Panc1 (cell line): ENCODE measurements at regions not wholly inside any gene's neighbourhood (a gene's known extent, or its start where the extent isn't known, plus 50 kb on each side); places are given as distances from the start of the nearest gene placed in this dataset.

Experiments
- ATAC-seq: fragments of 200-7000 bp; cut with Tn5 transposase; 2 replicates; pipeline ENCODE4 v1.9.1; 2020; ENCODE audit warnings: mild to moderate bottlenecking, moderate library complexity
- BruUV-seq: library from RNA; stranded (reverse); fragments of 400-500 nt; replicated peaks from 2 replicates; lab custom pipeline; 2021; lab: Mats Ljungman, UMichigan
- CTCF ChIA-PET: fragments of 300-600 bp; sonication (Branson Sonifier 250); formaldehyde crosslinking; loops from one replicate; lab custom pipeline; 2022; ENCODE audit warnings: antibody characterized with exemption; lab: Charles Lee
- POLR2A ChIA-PET: fragments of 300-600 bp; sonication (Branson Sonifier 250); formaldehyde crosslinking; loops from one replicate; lab custom pipeline; 2022; ENCODE audit warnings: antibody characterized with exemption; lab: Charles Lee
- DNase-seq: peaks from one replicate; pipeline ENCODE4 v3.0.0-alpha.2; 2010; ENCODE audit warnings: low read depth, low spot score
- H3K27ac ChIP-seq: 2 replicates; pipeline ENCODE4 v1.5.1; 2011; ENCODE audit warnings: mild to moderate bottlenecking, low read length, inconsistent platforms
- H3K27me3 ChIP-seq: fragments of 200-500 bp; sonication (Bioruptor generic); 2 replicates; pipeline ENCODE4 v1.6.0; 2014; ENCODE audit warnings: low read length, inconsistent platforms; ENCODE audit not compliant: control insufficient read depth, insufficient read depth
- H3K36me3 ChIP-seq: fragments of 200-500 bp; sonication (Bioruptor generic); 2 replicates; pipeline ENCODE4 v1.5.1; 2014; ENCODE audit warnings: inconsistent platforms, mild to moderate bottlenecking, low read length, moderate library complexity; ENCODE audit not compliant: control insufficient read depth, insufficient read depth
- H3K4me1 ChIP-seq: 2 replicates; pipeline ENCODE4 v1.5.1; 2011; ENCODE audit warnings: inconsistent platforms, mild to moderate bottlenecking, low read length, moderate library complexity; ENCODE audit not compliant: control insufficient read depth, insufficient read depth
- H3K4me3 ChIP-seq, 2 experiments: 2 replicates each; pipeline ENCODE4 v1.5.1; 2011 to 2012; ENCODE audit warnings: low read depth in 2 of 2, low read length in 2 of 2, mild to moderate bottlenecking in 2 of 2, inconsistent platforms in 1 of 2, moderate library complexity in 1 of 2
- H3K9me3 ChIP-seq: fragments of 200-500 bp; sonication (Bioruptor generic); 2 replicates; pipeline ENCODE4 v1.5.1; 2014; ENCODE audit warnings: low read depth, mild to moderate bottlenecking, inconsistent platforms, low read length, moderate library complexity; ENCODE audit not compliant: control insufficient read depth, insufficient read depth
- POLR2AphosphoS5 ChIP-seq: IDR thresholded peaks from 2 replicates; pipeline ENCODE4 v1.6.1; 2012; ENCODE audit warnings: mild to moderate bottlenecking, low read depth, low read length, moderate library complexity
- SIN3A ChIP-seq: IDR thresholded peaks from 2 replicates; pipeline ENCODE4 v1.6.1; 2012; ENCODE audit warnings: low read depth, mild to moderate bottlenecking, low read length, moderate library complexity, borderline replicate concordance; ENCODE audit not compliant: insufficient read depth
- TCF7L2 ChIP-seq: IDR thresholded peaks from 2 replicates; pipeline ENCODE4 v1.6.1; 2011; ENCODE audit warnings: mild to moderate bottlenecking, low read depth, low read length, inconsistent platforms
- in situ Hi-C: cut with HindIII; loops from 2 replicates; pipeline ENCODE4 v1.10.0; 2016; ENCODE audit warnings: low sequenced_read_pairs, low pct_unique_long_range_greater_than_20kb
- intact Hi-C: fragments of 100-400 bp; cut with micrococcal nuclease; formaldehyde crosslinking; loops from one replicate; pipeline ENCODE4 v1.10.0; 2022; ENCODE audit not compliant: unreplicated experiment
- TF ChIP-seq, protein P1 (sequence below): fragments of 450-650 bp; IDR thresholded peaks from 2 replicates; pipeline ENCODE4 v1.5.1; 2017; ENCODE audit warnings: mild to moderate bottlenecking
- TF ChIP-seq, protein P2 (sequence below), 2 experiments: IDR thresholded peaks; 2 replicates each; pipeline ENCODE4 v1.6.1; 2011 to 2012; ENCODE audit warnings: low read depth in 2 of 2, control low read depth in 1 of 2, low read length in 1 of 2, mild to moderate bottlenecking in 1 of 2, moderate library complexity in 1 of 2; ENCODE audit not compliant: insufficient read depth in 1 of 2

DNA sequence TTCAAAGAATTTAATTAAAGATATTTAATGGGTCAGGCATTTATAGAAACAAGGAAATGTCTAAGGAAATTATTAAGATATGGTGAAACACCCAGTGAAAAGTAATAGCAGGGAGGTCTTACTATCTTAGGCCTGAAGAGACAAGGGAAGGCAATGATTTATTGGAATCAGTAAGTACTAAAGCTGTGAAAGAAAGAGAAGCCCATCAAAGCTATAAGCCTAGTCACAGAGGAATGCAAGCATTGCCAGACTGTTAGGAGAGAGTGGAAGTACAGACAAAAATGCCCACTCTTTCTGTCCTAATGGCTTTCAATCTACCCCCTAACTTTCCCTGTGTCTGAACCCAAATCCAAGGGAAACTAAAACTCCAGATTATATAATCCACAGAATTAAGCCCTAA lies 69.2 kb upstream of the PIK3C2G start:
- DNase-seq (no peak), ATAC-seq (no peak)
- POLR2A ChIA-PET: no interaction called here
- in situ Hi-C loops: no loop called here
- intact Hi-C loops: no loop called here
- no TSS peak for BruUV-seq
- Histone ChIP-seq H3K9me3 (no peaks in the 10 kb centered on the region), H3K36me3 (no peaks in the 10 kb centered on the region), H3K27ac (no peak overlapping the region), H3K4me3 (no peak overlapping the region), H3K27me3 (no peaks in the 10 kb centered on the region), H3K4me1 (no peaks in the 10 kb centered on the region)
- TF ChIP-seq, protein P1, sequence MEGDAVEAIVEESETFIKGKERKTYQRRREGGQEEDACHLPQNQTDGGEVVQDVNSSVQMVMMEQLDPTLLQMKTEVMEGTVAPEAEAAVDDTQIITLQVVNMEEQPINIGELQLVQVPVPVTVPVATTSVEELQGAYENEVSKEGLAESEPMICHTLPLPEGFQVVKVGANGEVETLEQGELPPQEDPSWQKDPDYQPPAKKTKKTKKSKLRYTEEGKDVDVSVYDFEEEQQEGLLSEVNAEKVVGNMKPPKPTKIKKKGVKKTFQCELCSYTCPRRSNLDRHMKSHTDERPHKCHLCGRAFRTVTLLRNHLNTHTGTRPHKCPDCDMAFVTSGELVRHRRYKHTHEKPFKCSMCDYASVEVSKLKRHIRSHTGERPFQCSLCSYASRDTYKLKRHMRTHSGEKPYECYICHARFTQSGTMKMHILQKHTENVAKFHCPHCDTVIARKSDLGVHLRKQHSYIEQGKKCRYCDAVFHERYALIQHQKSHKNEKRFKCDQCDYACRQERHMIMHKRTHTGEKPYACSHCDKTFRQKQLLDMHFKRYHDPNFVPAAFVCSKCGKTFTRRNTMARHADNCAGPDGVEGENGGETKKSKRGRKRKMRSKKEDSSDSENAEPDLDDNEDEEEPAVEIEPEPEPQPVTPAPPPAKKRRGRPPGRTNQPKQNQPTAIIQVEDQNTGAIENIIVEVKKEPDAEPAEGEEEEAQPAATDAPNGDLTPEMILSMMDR: no peak
- TF ChIP-seq, protein P2, sequence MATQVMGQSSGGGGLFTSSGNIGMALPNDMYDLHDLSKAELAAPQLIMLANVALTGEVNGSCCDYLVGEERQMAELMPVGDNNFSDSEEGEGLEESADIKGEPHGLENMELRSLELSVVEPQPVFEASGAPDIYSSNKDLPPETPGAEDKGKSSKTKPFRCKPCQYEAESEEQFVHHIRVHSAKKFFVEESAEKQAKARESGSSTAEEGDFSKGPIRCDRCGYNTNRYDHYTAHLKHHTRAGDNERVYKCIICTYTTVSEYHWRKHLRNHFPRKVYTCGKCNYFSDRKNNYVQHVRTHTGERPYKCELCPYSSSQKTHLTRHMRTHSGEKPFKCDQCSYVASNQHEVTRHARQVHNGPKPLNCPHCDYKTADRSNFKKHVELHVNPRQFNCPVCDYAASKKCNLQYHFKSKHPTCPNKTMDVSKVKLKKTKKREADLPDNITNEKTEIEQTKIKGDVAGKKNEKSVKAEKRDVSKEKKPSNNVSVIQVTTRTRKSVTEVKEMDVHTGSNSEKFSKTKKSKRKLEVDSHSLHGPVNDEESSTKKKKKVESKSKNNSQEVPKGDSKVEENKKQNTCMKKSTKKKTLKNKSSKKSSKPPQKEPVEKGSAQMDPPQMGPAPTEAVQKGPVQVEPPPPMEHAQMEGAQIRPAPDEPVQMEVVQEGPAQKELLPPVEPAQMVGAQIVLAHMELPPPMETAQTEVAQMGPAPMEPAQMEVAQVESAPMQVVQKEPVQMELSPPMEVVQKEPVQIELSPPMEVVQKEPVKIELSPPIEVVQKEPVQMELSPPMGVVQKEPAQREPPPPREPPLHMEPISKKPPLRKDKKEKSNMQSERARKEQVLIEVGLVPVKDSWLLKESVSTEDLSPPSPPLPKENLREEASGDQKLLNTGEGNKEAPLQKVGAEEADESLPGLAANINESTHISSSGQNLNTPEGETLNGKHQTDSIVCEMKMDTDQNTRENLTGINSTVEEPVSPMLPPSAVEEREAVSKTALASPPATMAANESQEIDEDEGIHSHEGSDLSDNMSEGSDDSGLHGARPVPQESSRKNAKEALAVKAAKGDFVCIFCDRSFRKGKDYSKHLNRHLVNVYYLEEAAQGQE (IDR thresholded peaks at IDR 0.05; ENCODE audit: insufficient read depth in 1 of 2, low read depth in 2 of 2, low read length in 1 of 2): no peak
- TF ChIP-seq TCF7L2: no peak
- no peak for TF ChIP-seq POLR2AphosphoS5
- no peak for TF ChIP-seq SIN3A
- CTCF ChIA-PET: no interaction called here

DNA sequence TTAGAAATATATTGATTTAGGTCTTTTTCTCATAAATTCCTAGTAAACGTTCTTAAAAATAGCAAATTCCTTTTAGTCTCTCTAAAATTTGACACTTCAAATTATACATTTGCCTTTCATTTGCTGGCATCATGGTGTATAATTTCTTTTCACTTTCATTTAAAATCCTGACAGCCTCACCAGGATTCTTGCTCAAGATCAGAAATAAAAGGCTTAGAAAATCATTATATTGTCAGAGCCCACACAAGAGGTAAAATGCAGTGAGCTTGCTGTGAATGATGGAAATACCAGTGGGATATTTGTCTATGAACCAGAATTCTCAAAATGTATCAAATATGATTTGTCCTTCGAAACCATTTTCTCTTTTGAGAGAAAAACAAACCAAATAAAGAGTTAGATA lies 78.2 kb upstream of the PIK3C2G start:
- DNase-seq: no peak
- no peaks in the 10 kb centered on the region for H3K27me3 ChIP-seq
- H3K4me1 ChIP-seq: no peaks in the 10 kb centered on the region
- H3K4me3 ChIP-seq: no peak overlapping the region
- H3K27ac ChIP-seq: no peak overlapping the region
- H3K36me3 ChIP-seq: no peaks in the 10 kb centered on the region
- intact Hi-C loops: no loop called here
- BruUV-seq: no TSS peak
- TF ChIP-seq SIN3A: no peak
- no peak for TF ChIP-seq TCF7L2
- ATAC-seq: no peak
- ChIA-PET CTCF (no interaction called here), POLR2A (no interaction called here)
- H3K9me3 ChIP-seq: no peaks in the 10 kb centered on the region
- in situ Hi-C loops: no loop called here

- no peaks in the 10 kb centered on the region for H3K27me3 ChIP-seq
- CTCF ChIA-PET: no interaction called here
- no peak overlapping the region for H3K27ac ChIP-seq
- TF ChIP-seq TCF7L2 (no peak), POLR2AphosphoS5 (no peak), SIN3A (no peak)
- TF ChIP-seq, protein P2 (IDR thresholded peaks at IDR 0.05; ENCODE audit: insufficient read depth in 1 of 2, low read depth in 2 of 2, low read length in 1 of 2): no peak
- TF ChIP-seq, protein P1: no peak
- ATAC-seq (no peak), DNase-seq (no peak)
- H3K4me3 ChIP-seq: no peak overlapping the region
- no peaks in the 10 kb centered on the region for H3K36me3 ChIP-seq
- intact Hi-C loops (no loop called here), in situ Hi-C loops (no loop called here)
- BruUV-seq: no TSS peak
- POLR2A ChIA-PET: no interaction called here
- H3K9me3 ChIP-seq: no peaks in the 10 kb centered on the region
- no peaks in the 10 kb centered on the region for H3K4me1 ChIP-seq
Observed at GRCh38 chr12:18171571-18171970, 81.6 kb upstream of the RERGL start.
